K562 (cell line): ENCODE measurements at regions not wholly inside any gene's neighbourhood (a gene's known extent, or its start where the extent isn't known, plus 50 kb on each side); places are given as distances from the start of the nearest gene placed in this dataset.

ENCODE experiments used
- EGR1 ChIP-seq: fragments of 450-650 bp; conservative IDR thresholded peaks from 2 replicates; pipeline ENCODE4 v1.6.1; 2017; ENCODE audit warnings: mild to moderate bottlenecking
- ELF4 ChIP-seq: fragments of 450-650 bp; formaldehyde crosslinking; IDR thresholded peaks from 2 replicates; pipeline ENCODE4 v1.4.0; 2022; ENCODE audit warnings: missing genetic modification characterization
- ERF ChIP-seq: fragments of 450-650 bp; formaldehyde crosslinking; IDR thresholded peaks from 2 replicates; pipeline ENCODE4 v1.4.0; 2020; ENCODE audit warnings: mild to moderate bottlenecking, mixed read lengths
- FOXM1 ChIP-seq, 2 experiments: fragments of 450-650 bp in 1 of 2; sonication (generic) in 1 of 2; formaldehyde crosslinking in 1 of 2; IDR thresholded peaks; 2 replicates each; pipeline versions ENCODE4 v1.6.1 to v1.9.0; 2017 to 2022; ENCODE audit warnings: low read depth in 2 of 2, mild to moderate bottlenecking in 2 of 2, missing genetic modification reagents in 1 of 2, moderate library complexity in 1 of 2
- MXI1 ChIP-seq: IDR thresholded peaks from 2 replicates; pipeline ENCODE4 v1.6.1; 2011; ENCODE audit warnings: low read depth, mild to moderate bottlenecking, improper control_type of control experiment, low read length
- SRSF3 ChIP-seq: fragments of 200-400 bp; formaldehyde crosslinking; IDR thresholded peaks from 2 replicates; pipeline ENCODE4 v1.6.1; 2016; ENCODE audit warnings: mild to moderate bottlenecking, low read length, moderate library complexity; ENCODE audit not compliant: insufficient read depth
- TAF7 ChIP-seq: fragments of 450-650 bp; IDR thresholded peaks from 2 replicates; pipeline ENCODE4 v1.6.1; 2016; ENCODE audit warnings: missing genetic modification characterization, missing compliant biosample characterization
- TSC22D4 ChIP-seq: fragments of 450-650 bp; IDR thresholded peaks from 2 replicates; pipeline ENCODE4 v1.6.1; 2016; ENCODE audit warnings: missing genetic modification characterization, missing biosample characterization, control low read depth
- ZBTB7A ChIP-seq: IDR thresholded peaks from 2 replicates; pipeline ENCODE4 v1.6.1; 2011; ENCODE audit warnings: low read depth, mild to moderate bottlenecking, low read length, moderate library complexity, borderline replicate concordance; ENCODE audit not compliant: control insufficient read depth
- ZC3H11A ChIP-seq: IDR thresholded peaks from 2 replicates; pipeline ENCODE4 v1.6.1; 2012; ENCODE audit warnings: low read depth, low read length, improper control_type of control experiment
- ZC3H8 ChIP-seq: fragments of 450-650 bp; IDR thresholded peaks from 2 replicates; pipeline ENCODE4 v1.6.1; 2017
- ZNF324 ChIP-seq: fragments of 250-450 bp; sonication (Bioruptor Pico); IDR thresholded peaks from 2 replicates; pipeline ENCODE4 v1.4.0; 2020; ENCODE audit warnings: mild to moderate bottlenecking
- ZNF561 ChIP-seq: fragments of 450-650 bp; formaldehyde crosslinking; conservative IDR thresholded peaks from 2 replicates; pipeline ENCODE4 v1.4.0; 2020; ENCODE audit warnings: mild to moderate bottlenecking, moderate library complexity
- TF ChIP-seq, protein P1 (sequence below): fragments of 450-650 bp; IDR thresholded peaks from 2 replicates; pipeline ENCODE4 v1.6.1; 2016; ENCODE audit warnings: low read depth
- TF ChIP-seq, protein P2 (sequence below), 2 experiments: IDR thresholded peaks in 1 of 2; conservative IDR thresholded peaks in 1 of 2; 2 replicates each; pipeline ENCODE4 v1.6.1; 2016; ENCODE audit warnings: low read depth in 2 of 2, mild to moderate bottlenecking in 1 of 2, missing compliant biosample characterization in 1 of 2, missing genetic modification characterization in 1 of 2, moderate library complexity in 1 of 2
- TF ChIP-seq, protein P3 (sequence below): sonication (generic); formaldehyde crosslinking; IDR thresholded peaks from 2 replicates; pipeline ENCODE4 v1.8.1; 2023; ENCODE audit warnings: mild to moderate bottlenecking, missing genetic modification reagents, moderate library complexity

DNA sequence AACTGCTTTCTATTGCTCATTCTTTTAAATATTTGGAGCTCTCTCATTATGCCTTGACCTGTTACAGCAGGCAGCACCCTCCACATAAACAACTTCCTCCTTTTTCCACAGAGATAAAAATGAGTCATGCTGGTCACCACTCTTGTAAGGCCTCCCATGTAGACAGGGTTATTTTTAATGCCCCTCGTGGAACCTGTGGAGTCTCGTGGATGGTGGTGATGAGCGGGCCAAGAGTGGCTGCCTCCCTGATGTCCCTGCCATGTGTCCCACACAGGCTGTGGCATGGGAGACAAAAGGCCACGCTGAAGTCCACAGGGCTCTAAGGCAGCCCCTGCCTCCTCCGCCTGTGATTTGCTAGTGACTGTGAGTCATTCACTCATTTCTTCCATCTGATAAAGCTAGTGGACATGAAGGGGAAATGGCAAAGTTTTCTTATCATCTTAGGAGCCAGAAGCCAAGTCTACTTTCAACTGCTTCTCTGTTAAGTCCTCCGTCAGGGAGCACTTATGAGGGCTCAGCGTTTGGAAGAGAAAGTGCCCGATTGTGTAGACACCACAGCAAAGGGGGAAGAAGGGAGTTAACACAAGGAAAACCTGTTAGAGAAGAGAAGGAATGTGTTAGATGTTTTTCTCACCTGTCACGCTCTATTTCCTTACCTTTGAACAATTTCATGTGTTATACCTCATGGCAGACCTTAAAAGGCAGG is 121.6 kb upstream of the FAT1 start (continued):
- TF ChIP-seq, protein P1, sequence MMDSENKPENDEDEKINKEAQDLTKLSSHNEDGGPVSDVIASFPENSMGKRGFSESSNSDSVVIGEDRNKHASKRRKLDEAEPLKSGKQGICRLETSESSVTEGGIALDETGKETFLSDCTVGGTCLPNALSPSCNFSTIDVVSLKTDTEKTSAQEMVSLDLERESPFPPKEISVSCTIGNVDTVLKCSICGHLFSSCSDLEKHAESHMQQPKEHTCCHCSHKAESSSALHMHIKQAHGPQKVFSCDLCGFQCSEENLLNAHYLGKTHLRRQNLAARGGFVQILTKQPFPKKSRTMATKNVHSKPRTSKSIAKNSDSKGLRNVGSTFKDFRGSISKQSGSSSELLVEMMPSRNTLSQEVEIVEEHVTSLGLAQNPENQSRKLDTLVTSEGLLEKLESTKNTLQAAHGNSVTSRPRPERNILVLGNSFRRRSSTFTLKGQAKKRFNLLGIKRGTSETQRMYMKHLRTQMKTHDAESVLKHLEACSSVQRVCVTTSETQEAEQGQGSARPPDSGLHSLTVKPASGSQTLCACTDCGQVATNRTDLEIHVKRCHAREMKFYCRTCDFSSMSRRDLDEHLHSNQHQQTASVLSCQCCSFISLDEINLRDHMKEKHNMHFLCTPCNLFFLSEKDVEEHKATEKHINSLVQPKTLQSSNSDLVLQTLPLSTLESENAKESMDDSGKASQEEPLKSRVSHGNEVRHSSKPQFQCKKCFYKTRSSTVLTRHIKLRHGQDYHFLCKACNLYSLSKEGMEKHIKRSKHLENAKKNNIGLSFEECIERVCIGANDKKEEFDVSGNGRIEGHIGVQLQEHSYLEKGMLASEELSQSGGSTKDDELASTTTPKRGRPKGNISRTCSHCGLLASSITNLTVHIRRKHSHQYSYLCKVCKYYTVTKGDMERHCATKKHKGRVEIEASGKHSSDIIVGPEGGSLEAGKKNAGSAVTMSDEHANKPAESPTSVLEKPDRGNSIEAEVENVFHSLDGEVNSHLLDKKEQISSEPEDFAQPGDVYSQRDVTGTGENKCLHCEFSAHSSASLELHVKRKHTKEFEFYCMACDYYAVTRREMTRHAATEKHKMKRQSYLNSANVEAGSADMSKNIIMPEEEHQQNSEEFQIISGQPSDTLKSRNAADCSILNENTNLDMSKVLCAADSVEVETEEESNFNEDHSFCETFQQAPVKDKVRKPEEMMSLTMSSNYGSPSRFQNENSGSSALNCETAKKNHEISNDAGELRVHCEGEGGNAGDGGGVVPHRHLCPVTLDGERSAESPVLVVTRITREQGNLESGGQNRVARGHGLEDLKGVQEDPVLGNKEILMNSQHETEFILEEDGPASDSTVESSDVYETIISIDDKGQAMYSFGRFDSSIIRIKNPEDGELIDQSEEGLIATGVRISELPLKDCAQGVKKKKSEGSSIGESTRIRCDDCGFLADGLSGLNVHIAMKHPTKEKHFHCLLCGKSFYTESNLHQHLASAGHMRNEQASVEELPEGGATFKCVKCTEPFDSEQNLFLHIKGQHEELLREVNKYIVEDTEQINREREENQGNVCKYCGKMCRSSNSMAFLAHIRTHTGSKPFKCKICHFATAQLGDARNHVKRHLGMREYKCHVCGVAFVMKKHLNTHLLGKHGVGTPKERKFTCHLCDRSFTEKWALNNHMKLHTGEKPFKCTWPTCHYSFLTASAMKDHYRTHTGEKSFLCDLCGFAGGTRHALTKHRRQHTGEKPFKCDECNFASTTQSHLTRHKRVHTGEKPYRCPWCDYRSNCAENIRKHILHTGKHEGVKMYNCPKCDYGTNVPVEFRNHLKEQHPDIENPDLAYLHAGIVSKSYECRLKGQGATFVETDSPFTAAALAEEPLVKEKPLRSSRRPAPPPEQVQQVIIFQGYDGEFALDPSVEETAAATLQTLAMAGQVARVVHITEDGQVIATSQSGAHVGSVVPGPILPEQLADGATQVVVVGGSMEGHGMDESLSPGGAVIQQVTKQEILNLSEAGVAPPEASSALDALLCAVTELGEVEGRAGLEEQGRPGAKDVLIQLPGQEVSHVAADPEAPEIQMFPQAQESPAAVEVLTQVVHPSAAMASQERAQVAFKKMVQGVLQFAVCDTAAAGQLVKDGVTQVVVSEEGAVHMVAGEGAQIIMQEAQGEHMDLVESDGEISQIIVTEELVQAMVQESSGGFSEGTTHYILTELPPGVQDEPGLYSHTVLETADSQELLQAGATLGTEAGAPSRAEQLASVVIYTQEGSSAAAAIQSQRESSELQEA = no peak
- TF ChIP-seq TSC22D4 (tag) (no peak), ERF (CRISPR knock-in tag) (no peak), SRSF3 (no peak), ZNF324 (CRISPR knock-in tag) (no peak), MXI1 (no peak), ZC3H11A (no peak), ELF4 (CRISPR knock-in tag) (no peak), EGR1 (peak; percentile 61), ZBTB7A (no peak), TAF7 (tag) (peak; percentile 56), ZC3H8 (no peak), FOXM1 (IDR thresholded peaks at IDR 0.05; ENCODE audit: low read depth) (no peak; the same call in 1 of the 2 replicates), FOXM1 (CRISPR knock-in tag; IDR thresholded peaks at IDR 0.05; ENCODE audit: low read depth) (no peak), ZNF561 (CRISPR knock-in tag) (no peak)
- TF ChIP-seq, protein P2, sequence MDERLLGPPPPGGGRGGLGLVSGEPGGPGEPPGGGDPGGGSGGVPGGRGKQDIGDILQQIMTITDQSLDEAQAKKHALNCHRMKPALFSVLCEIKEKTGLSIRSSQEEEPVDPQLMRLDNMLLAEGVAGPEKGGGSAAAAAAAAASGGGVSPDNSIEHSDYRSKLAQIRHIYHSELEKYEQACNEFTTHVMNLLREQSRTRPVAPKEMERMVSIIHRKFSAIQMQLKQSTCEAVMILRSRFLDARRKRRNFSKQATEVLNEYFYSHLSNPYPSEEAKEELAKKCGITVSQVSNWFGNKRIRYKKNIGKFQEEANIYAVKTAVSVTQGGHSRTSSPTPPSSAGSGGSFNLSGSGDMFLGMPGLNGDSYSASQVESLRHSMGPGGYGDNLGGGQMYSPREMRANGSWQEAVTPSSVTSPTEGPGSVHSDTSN (CRISPR knock-in tag; IDR thresholded peaks at IDR 0.05; ENCODE audit: low read depth) = no peak
- TF ChIP-seq, protein P2 (tag; conservative IDR thresholded peaks at IDR 0.05; ENCODE audit: low read depth) = 0 out of 2 replicates have a peak, but pooled peaks have one; percentile 12
- TF ChIP-seq, protein P3, sequence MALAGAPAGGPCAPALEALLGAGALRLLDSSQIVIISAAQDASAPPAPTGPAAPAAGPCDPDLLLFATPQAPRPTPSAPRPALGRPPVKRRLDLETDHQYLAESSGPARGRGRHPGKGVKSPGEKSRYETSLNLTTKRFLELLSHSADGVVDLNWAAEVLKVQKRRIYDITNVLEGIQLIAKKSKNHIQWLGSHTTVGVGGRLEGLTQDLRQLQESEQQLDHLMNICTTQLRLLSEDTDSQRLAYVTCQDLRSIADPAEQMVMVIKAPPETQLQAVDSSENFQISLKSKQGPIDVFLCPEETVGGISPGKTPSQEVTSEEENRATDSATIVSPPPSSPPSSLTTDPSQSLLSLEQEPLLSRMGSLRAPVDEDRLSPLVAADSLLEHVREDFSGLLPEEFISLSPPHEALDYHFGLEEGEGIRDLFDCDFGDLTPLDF = 0 out of 2 replicates have a peak, but pooled peaks have one; percentile 57
